GM19035 (cell line): ENCODE measurements at regions not wholly inside any gene's neighbourhood (a gene's known extent, or its start where the extent isn't known, plus 50 kb on each side); places are given as distances from the start of the nearest gene placed in this dataset.

Experiments used
- ATAC-seq: cut with Tn5 transposase; IDR thresholded peaks from one replicate; pipeline ENCODE4 v1.9.1; 2021; ENCODE audit not compliant: unreplicated experiment

DNA sequence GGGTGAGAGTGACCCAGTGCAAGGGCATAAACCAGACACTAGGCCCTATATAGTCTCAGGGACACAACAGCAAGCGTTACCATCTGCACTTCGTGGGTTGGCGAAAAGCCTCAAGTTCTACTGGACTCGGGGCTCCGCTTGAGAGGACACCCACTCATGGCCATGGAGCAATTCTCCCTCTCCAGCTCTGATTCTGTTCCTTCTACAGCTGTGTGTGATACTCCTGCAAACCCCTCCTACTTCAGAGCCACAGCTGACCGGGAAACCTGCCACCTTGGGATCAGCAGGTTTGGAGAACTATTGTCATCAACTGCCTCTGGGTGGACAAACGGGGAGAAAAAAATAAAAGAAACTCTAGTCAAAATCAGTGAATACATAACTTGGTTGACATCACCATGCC is 306.9 kb downstream of the FGFR2 start:
- ATAC-seq = no peak

DNA sequence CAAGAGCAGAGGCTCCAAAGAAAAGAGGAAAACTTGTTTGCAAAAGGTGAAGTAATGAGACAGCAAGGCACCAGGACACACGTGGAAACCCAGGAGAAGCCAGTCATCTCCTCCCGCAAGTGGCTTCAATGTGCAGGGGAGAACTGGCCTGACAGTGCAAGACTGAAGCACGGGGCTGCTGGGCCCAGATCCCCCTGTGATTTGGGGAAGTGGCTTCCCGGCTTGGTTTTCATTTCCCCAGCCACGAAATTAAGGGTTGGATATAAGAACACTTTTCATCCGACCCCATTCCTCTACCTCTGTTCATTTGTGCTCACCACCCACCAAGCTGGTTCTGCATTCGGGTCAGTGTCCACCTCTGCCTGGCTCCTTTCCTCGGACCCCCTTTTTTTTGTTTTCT is 306.4 kb downstream of the FGFR2 start:
- ATAC-seq = no peak

DNA sequence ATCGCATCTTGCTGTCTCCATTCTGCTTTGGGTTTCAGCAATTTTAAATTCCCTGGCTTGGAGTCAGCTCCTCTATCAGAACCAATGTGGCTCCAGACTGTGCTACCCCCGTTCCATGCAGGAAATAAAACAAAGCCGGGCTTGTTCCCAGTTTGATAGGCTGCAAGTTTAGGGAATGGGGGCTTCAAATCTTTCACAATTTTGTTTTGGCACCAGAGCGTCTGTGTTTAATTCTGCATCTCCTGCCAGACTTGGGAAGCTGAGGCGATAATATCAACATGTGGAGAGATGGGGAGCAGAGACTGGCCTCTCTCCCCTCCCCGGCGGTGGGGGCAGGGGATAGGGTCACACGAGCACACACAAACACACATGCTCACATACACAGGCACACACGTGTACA is 305.9 kb downstream of the FGFR2 start:
- no peak for ATAC-seq

DNA sequence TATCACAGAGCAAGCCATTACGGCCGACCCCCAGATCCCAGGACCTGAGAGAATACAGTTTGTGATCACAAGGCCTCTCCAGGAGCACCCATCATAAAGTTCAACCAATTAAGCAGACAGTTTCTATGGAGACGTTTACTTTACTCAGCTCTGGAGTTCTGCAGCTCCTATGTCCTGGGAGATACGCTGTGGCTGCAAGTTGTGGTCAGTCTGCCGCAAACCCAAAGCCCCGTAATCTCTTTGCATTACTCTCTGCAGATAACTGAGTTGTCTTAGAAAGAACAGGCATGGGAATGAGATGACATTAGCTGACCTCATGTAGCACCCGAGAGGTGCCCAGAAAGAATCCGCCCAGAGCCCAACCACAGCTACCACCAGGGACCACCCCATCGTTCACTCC is 305.1 kb downstream of the FGFR2 start:
- no peak for ATAC-seq

DNA sequence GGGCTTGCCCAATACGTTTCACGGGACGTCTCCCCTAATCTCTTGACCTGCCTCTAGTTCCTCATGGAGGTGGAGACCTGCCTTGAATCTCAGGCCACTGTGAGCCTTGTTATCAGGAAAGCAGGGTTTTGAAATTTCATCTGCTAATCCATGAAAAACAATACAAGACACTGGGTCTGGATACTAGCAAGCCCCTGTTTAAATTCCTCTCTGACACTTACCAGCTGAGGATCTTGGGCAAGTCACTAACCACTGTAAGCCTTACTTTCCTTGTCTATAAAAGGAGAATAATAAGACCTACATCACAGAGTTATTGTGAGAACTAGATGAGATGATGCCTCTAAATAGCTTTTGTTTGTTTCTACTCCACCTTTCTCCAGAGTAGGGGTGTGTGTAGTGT is 303.6 kb downstream of the FGFR2 start:
- ATAC-seq = no peak

DNA sequence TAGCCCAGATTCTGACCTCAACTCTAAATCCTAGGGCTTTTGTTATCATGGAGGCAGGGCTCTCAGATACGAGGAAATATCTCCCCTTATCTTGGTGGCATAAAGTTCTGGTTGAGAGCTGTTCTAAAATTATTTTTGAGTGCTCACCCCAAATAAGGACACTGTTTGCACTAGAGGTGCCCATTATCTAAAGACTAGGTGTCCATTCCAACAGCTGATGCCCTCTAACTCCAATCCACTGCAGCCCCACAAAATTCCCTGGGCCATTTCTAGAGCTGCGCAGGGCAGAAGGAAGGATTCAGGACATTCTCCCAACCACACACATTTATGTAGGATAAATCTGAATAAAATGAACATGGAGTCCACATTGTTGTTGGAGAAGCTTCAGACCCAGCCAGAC is 301.9 kb downstream of the FGFR2 start:
- no peak for ATAC-seq

DNA sequence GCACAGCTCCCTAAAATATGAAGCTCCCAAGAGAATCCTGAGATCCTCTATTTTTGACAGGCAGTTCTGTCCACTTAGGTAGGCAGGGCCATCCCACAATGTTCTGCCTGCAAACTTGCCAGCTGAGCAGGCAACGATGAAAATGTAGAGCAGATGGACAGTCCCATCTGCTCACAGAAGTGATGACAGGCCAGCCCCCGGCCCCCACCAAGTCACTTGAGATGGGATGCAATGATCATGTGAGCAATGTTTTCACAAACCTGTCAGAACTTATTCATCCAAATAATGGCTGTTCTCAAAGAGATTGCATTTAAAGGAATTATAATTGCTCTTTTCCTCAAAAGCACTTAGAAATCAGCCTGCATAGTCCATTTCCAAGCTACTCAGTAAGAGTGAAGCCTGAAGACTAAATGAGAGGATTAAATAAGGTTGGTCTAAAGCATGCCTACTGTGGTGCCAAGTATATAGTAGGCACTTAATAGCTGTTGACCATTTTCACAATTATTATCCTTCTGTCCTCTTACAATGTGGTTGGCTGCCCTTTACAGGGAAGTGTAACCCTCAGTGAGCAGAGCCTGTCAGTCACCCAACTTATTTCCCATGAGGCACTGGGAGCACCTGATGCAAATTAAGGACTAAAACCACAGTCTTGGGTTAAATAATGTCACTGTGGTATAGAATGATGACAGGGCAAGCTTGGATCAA is 301.2 kb downstream of the FGFR2 start:
- no peak for ATAC-seq

DNA sequence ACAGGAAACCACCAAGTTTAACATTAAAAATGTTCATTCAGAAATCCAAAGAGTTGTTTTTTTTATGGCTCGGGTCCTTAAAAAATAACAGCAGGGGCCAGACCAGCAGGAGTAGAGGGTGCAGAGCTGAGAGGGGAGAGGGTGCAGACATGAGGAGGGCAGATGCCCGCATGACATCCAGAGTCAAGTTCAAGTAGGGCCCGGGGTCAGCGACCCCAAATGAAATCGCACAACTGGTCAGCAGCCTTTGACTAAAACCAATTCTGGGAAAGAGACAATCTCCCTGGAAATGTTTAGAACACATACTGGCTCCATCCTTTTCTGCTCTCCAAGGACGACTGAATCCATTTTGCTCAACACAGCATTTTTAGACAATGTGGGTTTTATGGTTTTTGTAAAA is 297.5 kb downstream of the FGFR2 start:
- ATAC-seq = no peak

DNA sequence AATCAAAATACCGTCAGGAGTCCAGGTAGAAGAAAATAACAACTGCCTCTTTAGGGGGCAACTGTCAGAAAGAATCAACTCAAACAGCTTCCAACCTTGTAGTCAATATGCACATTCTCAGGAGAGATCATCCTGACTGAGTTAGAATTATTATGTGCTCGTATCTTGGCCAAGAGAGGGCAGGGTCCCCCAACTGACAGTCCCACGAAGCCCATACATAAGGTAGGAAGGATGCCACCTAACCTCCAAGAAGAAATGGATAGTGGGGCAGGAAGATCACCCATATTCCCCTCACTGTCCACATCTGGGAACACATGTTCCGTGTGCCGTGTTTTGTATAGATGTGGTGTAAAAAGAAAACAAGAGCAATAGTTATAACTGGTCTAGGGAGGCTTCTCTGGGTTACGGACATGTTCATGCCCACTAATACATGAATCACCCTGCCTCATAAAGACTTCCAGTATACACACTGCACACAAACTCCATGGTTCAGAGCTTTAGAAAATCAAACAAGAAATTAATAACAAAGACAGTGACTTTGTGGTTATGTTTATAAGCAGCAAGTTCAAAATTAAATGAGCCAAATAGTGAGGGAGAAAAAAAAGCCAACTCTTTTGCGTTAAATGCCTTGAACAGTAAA is 295.6 kb downstream of the FGFR2 start:
- ATAC-seq = no peak

DNA sequence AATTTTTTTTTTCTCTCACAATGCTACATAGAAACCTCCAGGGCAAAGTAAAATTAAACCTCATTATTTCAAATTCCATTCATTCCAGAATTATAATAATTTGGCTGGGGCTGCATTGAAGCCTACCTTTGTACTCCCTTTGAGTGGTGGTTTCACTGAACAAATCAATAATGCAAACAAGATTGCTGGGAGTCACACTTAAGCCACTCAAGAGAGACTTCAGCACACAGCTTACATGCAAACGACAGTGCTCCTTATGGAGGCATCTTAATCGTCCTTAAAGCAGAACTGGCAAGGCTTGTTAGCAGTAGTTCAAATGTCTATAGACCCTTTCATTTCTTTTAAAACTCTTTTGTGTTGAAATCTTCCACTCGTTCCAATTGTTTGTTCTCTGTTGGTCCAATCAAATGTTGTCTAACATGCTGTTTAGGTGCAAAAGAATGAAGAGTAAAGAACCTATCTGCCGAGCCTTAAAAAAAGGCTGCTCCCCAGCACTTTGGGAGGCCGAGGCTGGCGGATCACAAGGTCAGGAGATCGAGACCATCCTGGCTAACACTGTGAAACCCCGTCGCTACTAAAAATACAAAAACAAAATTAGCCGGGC is 294.9 kb downstream of the FGFR2 start:
- ATAC-seq = no peak

DNA sequence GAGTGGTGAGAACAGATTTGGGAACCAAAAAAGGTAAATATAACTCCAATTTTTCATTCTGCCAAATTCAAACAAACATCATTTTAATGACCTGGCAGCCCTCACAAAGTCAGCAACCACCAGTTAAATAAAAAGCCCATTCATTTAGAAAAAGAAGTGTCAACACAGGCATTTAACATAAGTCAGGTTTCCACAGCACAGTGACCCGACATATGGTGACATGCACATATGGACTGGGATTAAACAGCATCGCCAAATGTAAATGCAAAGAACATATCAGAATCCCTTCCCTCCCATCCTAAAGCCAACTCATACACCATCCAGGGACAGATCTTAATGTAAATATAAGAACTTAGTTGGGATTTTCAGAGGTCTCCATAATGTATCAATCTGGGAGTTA is 293.2 kb downstream of the FGFR2 start:
- ATAC-seq = no peak

DNA sequence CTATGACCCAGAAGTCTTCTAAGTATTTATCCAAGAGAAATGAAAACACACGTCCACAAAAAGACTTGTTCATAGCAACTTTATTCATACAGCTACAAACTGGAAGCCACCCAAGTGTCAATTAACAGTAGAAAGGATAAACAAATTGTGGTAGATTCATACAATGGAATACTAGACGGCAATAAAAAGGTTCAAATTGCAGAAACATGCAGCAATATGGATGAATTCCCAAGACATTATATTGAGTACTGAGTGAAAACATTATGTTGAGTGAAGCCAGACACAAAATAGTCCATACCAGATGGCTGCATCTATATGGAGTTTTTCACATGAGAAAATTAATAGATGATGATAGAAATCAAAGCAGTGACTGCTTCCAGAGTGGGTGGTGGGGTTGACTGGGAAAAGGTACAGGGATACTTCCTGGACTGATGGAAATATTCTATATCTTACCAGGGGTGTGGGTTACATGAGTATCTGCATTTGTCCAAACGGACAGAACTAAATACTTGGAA is 292.0 kb downstream of the FGFR2 start:
- no peak for ATAC-seq

DNA sequence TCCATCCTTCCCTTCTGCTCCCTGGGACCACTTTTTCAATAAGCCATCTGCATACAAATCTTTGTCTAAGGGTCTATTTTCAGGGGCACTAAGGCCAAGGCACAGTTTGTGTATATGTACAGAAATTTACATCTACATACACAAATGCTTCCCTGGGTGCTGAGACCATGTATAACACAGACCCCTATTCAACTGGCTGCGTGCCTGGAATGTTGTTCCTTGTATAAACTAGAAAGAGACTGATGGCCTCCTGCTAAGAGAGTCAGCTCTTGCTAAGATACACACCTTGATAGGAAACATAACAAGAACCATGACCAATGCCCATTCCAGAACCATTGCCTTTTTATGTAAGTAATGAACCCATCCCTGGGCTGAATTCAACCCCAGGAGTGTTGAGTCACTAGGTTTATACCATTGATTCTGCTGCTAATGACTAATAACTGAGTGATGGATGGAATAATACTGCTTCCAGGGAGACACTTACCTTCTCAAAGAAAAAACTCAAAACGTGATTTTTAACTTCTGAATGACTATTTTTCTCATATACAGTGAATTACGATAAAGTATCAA is 290.7 kb downstream of the FGFR2 start:
- no peak for ATAC-seq

DNA sequence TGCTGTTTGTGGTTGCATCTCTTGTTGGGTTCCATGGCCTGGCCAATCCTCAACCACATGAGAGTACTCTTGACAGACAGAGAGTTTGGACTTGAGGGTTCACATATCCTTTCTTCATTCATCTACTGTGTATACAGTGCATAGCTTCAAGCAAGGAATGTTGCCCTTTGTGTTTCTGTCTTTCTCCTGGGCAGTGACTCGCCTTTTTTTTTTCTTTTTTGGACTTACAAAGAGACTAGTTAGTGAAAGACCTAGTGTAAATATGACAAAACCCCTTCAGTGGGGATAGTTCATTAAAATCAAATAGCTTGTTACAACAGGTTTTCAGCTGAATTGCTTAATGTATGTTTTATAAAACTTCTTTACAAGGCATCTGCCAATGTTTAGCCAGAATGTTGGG is 290.2 kb downstream of the FGFR2 start:
- no peak for ATAC-seq

DNA sequence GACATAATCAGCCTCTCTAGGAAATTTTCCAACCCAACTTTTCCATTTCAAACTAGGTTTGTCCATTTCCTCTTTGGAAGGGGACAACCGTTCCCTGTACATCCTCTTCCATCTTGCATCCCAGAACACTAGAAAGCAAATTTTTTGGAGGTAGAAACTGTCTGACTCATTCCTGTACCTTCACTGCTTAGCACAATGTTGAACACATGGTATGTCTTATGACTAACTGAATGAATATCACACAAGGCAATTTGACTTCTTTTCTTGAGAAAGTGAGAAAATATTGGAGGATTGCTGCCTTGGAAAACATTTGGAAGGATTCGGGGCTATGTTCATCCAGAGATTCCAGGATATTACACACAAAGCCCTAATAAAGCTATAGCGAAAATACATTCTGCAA is 289.1 kb downstream of the FGFR2 start:
- no peak for ATAC-seq

DNA sequence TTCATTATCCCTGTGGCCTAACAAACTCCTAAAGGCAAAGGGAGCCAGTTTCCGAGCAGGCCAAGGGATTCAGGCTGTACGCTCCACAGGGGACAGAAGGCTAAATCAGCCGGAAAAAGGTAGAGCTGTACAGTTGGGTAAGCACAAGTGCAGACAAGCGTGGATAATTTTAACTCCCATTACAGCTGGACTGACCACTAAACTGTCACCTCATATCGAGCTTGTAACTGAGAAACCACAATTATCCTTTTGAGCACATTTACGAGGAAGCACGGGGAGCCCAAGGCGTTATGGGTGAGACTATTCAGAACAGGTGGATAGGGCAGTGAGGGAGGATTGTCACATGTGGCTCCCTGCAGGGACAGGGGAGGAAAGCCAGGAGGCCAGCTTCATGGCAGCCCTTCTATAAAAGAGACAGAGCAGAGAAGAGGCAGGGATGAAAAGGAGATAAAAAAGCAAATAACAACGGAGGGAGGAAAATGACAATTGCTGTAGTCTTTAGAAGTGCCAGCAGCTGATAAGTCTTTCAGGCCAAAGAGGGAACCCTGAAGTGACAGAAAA is 288.0 kb downstream of the FGFR2 start:
- ATAC-seq = no peak

DNA sequence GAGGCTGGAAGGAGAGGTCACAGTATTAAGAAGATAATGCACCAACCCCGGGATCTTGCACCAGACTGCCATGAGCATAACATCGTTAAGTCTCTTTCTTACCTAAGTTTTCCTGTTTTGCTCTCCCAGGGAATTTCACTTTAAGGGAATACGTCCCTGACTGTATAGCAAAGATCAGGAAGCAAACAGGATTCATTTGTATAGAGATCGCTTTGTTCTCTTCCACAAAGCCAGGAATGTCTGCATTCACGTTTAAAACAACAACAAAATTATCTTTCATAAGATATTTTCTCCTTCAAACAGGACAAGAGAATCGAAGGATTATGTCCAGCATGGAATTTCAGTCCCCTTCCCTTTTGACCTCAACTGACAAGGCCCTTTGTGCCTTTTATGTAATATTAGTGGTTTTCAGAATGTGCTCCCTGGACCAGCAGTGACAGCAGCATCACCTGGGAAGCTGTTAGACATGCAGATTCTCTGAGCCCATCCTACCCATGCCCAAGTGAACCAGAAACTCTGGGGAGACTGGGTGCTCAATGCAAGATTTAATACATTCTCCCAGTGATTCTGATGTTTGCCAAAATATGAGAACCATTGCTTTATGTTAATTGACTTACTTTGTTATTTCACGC is 286.3 kb downstream of the FGFR2 start:
- no peak for ATAC-seq

DNA sequence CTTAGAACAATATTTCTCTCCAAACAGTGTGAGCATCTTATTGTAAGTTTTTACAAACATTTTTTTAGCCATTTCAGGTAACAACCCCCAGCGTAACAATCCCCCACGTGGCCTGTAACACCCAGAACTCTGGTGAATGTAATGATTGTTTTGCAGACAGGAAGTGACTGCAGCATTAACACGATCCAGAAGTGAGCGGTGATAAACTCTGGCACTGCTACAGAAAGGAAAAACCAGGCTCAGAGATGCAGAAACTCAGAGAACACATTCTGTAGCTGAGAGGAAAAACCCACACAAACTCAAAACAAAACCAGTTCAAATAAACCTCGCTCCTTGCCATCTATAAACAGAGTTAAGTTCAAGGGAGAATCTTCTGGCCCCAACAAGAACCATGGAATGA is 285.7 kb downstream of the FGFR2 start:
- no peak for ATAC-seq

DNA sequence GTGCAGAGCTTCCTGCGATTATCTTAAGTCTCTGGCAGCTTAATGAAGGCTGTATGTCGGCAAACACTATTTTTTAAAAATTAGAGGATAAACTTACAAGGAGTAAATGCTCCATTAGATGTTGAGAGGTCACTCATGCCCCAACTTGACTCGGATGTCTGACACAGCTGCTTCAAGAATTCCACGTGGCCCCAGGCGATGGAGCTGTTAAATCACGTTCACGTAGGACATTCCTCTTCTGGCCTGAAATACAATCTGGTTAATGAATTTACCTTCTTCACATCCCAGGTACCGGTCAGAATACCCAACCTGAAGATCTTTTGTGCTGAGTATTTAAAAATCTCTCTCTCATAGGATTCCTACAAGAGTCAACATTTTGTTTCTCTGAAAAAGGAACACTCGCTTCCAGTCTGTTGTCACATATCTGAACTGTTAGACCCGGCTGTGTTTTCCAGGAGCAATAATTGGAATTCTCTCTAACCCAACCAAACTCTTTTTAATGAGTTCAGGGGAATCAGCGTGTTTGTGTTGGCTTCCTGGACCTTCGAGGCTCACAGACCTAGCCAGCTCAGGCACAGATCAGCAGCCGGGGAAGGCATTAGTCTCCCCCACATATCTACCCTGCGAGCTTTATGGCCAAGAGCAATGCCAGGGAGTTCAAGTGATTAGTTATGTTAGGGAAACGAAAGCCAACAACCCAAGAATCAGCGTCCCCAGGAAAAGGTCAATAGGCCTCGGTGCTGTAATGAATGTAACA is 284.9 kb downstream of the FGFR2 start:
- ATAC-seq = no peak

DNA sequence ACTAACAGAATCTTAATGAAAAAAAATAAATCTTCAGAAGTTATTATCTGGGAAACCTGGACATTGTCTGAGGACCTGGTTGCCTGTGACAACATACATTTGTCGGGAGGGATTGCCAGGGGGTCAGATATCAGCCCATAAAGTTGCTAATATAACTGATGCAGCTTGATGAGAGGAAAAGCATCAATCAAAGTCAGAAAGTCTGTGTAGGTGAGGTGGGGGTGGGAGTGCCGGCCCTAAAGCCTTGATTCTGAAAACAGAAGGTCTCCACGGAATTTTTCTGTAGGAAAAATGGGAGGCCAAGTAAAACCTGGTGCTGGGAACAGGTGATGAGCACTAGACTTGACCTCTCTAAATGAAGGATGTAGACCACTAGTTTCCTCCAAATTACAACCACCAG is 281.8 kb downstream of the FGFR2 start:
- ATAC-seq = no peak

DNA sequence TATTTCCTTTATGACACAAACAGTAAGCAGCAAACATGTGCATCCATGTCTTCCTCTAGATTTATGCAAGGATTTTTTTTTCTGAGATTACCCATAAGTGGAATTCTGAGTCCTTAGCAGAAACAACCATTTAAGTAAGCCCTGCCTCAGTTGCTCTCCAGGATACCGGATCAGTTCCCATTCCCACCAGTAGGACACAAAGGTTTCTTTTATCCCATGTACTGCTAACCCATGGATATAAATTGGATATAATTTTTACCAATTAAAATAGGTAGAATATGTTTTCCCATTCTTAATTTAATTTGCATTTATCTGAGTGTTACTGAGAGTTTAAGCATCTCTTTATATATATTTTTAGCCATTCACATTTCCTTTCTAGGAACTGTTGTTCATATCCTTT is 280.9 kb downstream of the FGFR2 start:
- no peak for ATAC-seq
